ENCODE measurements at regions not wholly inside any gene's neighbourhood (a gene's known extent, or its start where the extent isn't known, plus 50 kb on each side); places are given as distances from the start of the nearest gene placed in this dataset.

DNA sequence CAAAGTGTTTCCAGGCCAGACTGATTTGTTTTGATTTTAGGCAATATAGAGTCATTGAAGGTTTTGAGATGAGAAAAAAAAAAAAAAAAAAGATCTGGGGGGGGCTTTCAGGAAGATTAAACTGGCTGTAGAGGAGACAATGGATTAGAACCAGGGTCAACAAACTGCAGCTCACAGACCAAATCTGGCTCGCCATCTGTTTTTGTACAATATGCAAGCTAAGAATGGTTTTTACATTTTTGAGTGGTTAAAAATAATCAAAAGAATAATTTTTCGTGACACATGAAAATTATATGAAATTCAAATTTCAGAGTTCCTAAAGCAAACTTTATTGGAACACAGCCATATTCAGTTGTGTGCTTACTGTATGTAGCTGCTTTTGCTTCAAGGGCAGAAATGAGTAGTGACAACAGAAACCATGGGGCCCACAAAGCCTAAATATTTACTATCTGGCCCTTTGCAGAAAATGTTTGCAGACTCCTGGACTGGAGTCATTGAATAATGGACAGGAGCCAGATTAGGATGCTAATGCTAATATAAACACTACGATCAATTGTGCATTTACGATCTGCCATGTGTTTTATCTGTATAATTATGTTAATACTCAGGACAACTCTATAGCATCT lies 375.7 kb upstream of the DAB1 start:
- Histone ChIP-seq H3K4me1 (ENCODE audit: control insufficient read depth in 4 of 4, insufficient read depth in 4 of 4, low read length in 3 of 4) (no peaks in the 10 kb centered on the region), H3K9me3 (ENCODE audit: control insufficient read depth in 4 of 4, low read length in 3 of 4) (no peaks in the 10 kb centered on the region), H3K27me3 (ENCODE audit: control insufficient read depth in 4 of 4, insufficient read depth in 4 of 4, low read length in 3 of 4) (no peaks in the 10 kb centered on the region), H3K27ac (ENCODE audit: low read depth in 1 of 2, low read length in 2 of 2) (no peak overlapping the region), H3K9ac (ENCODE audit: low read depth in 1 of 2, low read length in 2 of 2) (no peak overlapping the region), H3K36me3 (ENCODE audit: control insufficient read depth in 4 of 4, insufficient read depth in 3 of 4, low read depth in 1 of 4, low read length in 3 of 4) (no peaks in the 10 kb centered on the region), H3K4me3 (ENCODE audit: low read depth in 1 of 3, low read length in 3 of 3) (no peak overlapping the region)
- TF ChIP-seq MAX (IDR thresholded peaks at IDR 0.05) (no peak), NR2F2 (IDR thresholded peaks at IDR 0.05) (no peak), RXRA (IDR thresholded peaks at IDR 0.05) (no peak), FOXA2 (IDR thresholded peaks at IDR 0.05) (no peak), TAF1 (conservative IDR thresholded peaks at IDR 0.05) (no peak), EGR1 (IDR thresholded peaks at IDR 0.05; ENCODE audit: low read depth in 2 of 2) (no peak), SP1 (IDR thresholded peaks at IDR 0.05) (no peak), JUND (IDR thresholded peaks at IDR 0.05) (no peak), YY1 (IDR thresholded peaks at IDR 0.05) (no peak), FOXA1 (IDR thresholded peaks at IDR 0.05) (no peak), GABPA (IDR thresholded peaks at IDR 0.05 in 1 of 2, conservative IDR thresholded peaks at IDR 0.05 in 1 of 2) (no peak), HNF4G (IDR thresholded peaks at IDR 0.05) (no peak)
- TF ChIP-seq, protein P1, sequence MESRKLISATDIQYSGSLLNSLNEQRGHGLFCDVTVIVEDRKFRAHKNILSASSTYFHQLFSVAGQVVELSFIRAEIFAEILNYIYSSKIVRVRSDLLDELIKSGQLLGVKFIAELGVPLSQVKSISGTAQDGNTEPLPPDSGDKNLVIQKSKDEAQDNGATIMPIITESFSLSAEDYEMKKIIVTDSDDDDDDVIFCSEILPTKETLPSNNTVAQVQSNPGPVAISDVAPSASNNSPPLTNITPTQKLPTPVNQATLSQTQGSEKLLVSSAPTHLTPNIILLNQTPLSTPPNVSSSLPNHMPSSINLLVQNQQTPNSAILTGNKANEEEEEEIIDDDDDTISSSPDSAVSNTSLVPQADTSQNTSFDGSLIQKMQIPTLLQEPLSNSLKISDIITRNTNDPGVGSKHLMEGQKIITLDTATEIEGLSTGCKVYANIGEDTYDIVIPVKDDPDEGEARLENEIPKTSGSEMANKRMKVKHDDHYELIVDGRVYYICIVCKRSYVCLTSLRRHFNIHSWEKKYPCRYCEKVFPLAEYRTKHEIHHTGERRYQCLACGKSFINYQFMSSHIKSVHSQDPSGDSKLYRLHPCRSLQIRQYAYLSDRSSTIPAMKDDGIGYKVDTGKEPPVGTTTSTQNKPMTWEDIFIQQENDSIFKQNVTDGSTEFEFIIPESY (IDR thresholded peaks at IDR 0.05) = no peak
- TF ChIP-seq, protein P2, sequence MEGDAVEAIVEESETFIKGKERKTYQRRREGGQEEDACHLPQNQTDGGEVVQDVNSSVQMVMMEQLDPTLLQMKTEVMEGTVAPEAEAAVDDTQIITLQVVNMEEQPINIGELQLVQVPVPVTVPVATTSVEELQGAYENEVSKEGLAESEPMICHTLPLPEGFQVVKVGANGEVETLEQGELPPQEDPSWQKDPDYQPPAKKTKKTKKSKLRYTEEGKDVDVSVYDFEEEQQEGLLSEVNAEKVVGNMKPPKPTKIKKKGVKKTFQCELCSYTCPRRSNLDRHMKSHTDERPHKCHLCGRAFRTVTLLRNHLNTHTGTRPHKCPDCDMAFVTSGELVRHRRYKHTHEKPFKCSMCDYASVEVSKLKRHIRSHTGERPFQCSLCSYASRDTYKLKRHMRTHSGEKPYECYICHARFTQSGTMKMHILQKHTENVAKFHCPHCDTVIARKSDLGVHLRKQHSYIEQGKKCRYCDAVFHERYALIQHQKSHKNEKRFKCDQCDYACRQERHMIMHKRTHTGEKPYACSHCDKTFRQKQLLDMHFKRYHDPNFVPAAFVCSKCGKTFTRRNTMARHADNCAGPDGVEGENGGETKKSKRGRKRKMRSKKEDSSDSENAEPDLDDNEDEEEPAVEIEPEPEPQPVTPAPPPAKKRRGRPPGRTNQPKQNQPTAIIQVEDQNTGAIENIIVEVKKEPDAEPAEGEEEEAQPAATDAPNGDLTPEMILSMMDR (IDR thresholded peaks at IDR 0.05; ENCODE audit: low read depth, low read length, missing input control) = no peak
- TF ChIP-seq, protein P3, sequence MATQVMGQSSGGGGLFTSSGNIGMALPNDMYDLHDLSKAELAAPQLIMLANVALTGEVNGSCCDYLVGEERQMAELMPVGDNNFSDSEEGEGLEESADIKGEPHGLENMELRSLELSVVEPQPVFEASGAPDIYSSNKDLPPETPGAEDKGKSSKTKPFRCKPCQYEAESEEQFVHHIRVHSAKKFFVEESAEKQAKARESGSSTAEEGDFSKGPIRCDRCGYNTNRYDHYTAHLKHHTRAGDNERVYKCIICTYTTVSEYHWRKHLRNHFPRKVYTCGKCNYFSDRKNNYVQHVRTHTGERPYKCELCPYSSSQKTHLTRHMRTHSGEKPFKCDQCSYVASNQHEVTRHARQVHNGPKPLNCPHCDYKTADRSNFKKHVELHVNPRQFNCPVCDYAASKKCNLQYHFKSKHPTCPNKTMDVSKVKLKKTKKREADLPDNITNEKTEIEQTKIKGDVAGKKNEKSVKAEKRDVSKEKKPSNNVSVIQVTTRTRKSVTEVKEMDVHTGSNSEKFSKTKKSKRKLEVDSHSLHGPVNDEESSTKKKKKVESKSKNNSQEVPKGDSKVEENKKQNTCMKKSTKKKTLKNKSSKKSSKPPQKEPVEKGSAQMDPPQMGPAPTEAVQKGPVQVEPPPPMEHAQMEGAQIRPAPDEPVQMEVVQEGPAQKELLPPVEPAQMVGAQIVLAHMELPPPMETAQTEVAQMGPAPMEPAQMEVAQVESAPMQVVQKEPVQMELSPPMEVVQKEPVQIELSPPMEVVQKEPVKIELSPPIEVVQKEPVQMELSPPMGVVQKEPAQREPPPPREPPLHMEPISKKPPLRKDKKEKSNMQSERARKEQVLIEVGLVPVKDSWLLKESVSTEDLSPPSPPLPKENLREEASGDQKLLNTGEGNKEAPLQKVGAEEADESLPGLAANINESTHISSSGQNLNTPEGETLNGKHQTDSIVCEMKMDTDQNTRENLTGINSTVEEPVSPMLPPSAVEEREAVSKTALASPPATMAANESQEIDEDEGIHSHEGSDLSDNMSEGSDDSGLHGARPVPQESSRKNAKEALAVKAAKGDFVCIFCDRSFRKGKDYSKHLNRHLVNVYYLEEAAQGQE (IDR thresholded peaks at IDR 0.05) = no peak
- TF ChIP-seq, protein P4, sequence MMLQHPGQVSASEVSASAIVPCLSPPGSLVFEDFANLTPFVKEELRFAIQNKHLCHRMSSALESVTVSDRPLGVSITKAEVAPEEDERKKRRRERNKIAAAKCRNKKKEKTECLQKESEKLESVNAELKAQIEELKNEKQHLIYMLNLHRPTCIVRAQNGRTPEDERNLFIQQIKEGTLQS (IDR thresholded peaks at IDR 0.05) = no peak
- no peak for DNase-seq (ENCODE audit: low spot score)
- 48% methylated on average over 4 of the region's 4 CpGs for WGBS

- H3K27ac ChIP-seq (ENCODE audit: low read depth in 1 of 2, low read length in 2 of 2) = no peak overlapping the region
- no peaks in the 10 kb centered on the region for H3K9me3 ChIP-seq (ENCODE audit: control insufficient read depth in 4 of 4, low read length in 3 of 4)
- no peak overlapping the region for H3K4me3 ChIP-seq (ENCODE audit: low read depth in 1 of 3, low read length in 3 of 3)
- 69% methylated on average over 1 of the region's 1 CpG for WGBS
- no peaks in the 10 kb centered on the region for H3K4me1 ChIP-seq (ENCODE audit: control insufficient read depth in 4 of 4, insufficient read depth in 4 of 4, low read length in 3 of 4)
- no peaks in the 10 kb centered on the region for H3K36me3 ChIP-seq (ENCODE audit: control insufficient read depth in 4 of 4, insufficient read depth in 3 of 4, low read depth in 1 of 4, low read length in 3 of 4)
- DNase-seq (ENCODE audit: low spot score) = no peak
- no peak overlapping the region for H3K9ac ChIP-seq (ENCODE audit: low read depth in 1 of 2, low read length in 2 of 2)
- TF ChIP-seq RAD21 (IDR thresholded peaks at IDR 0.05) (no peak), HNF4G (IDR thresholded peaks at IDR 0.05) (no peak), NR2F2 (IDR thresholded peaks at IDR 0.05) (no peak), EGR1 (IDR thresholded peaks at IDR 0.05; ENCODE audit: low read depth in 2 of 2) (no peak), MAX (IDR thresholded peaks at IDR 0.05) (no peak)
- TF ChIP-seq, protein P4 (IDR thresholded peaks at IDR 0.05) = no peak
- H3K27me3 ChIP-seq (ENCODE audit: control insufficient read depth in 4 of 4, insufficient read depth in 4 of 4, low read length in 3 of 4) = no peaks in the 10 kb centered on the region
Measured at GRCh38 chr1:57798543-57798942, 374.7 kb upstream of the DAB1 start.

Measured in liver (tissue), 8 donors.